ENCODE measurements at regions not wholly inside any gene's neighbourhood (a gene's known extent, or its start where the extent isn't known, plus 50 kb on each side); places are given as distances from the start of the nearest gene placed in this dataset.

DNA sequence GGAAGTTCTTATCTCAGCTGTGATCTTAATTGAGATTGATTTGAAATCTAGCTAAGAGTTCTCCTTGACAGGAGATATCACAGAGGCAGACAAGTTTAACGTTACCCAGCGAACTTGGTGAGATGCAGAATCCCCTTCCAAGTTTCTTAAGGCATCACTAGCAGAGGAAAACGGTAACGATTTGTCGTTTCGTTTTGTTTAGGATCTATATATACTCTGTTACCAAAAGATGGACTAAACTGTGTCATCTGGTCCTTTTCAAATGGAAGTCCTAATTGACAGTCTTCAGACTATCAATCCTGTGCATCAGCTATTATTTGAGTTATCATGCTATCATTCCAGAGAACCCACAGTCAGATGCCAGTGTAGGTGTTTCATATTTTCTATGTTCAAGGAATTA lies 316.7 kb upstream of the SORCS1 start:
- DNase-seq (ENCODE audit: low read depth in 4 of 4, low spot score in 3 of 4): no peak

DNA sequence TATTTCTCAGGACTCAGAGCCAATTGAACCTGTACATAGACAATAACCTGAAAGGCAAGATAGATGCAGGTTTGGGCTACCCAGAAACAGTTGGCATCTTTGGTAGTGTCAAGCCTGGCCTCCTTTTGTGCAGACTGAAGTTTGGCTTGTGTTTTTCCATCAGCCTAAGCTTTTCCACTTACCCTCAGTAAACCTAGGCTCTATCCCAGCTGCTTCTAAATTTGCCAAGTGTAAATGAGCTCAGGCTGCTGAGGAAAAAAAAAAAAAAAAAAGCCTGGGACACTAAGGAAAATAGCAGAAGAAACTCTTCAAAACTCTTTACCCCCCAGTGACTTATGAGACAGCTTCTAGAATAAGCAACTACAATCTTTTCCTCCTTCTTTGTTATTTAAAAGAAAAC lies 316.3 kb upstream of the SORCS1 start:
- no peak for DNase-seq (ENCODE audit: low read depth in 4 of 4, low spot score in 3 of 4)

DNA sequence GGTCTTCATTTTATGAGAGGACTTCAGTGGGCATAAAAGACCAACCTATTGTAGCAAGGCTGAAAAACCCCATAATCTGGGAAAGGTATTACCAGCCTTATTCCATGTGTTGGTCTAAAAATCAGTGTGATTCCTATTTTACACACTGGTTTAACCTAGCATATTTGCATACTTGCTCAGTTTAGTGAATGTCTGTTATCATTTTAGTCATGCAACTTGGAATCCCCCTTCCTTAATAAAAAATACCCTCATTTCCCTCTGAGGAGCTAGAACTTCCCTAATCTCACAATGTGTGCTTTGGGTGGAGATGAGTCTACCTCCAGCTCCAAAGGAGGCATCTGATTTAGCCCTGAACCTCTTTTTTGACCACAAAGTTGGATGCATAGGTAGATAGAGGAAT lies 312.8 kb upstream of the SORCS1 start:
- DNase-seq (ENCODE audit: low read depth in 4 of 4, low spot score in 3 of 4): no peak

DNA sequence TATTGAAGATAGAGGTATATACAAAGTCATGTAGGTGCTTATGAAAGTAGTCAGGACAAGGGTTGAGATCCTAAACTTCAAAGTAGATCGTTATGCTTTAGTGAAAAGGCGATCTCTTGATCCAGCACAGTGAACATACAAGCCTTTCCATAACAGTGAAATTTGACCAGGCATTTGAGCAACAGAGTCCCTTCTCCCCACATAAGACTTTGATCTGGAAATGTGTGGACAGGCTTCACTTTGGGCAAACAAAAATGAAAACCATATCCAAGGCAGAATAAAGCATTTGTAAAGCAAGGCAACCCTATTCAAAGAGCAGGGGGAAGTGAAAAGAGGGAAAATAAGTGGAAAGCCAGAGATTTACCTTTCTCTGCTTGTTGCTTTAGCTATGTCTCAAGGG lies 311.9 kb upstream of the SORCS1 start:
- DNase-seq (ENCODE audit: low read depth in 4 of 4, low spot score in 3 of 4): no peak

DNA sequence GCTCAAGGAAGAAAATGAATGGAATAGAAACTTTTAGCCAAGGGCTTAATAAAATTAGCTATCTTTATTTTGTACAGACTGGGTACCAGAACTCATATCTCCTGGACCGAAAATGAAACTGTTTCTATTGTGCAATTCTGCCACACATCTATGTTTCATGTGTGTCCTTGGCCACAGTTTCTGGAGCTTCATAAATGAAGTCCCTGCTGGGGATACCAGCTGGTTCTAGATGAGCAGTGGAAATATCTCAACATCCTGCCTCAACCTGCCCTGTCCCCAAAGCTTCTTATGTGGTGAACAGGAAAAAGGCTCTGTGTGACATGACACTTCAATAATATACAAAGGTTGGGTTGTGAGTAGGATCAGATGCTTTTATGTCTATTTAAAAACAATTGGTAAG lies 310.1 kb upstream of the SORCS1 start:
- DNase-seq (ENCODE audit: low read depth in 4 of 4, low spot score in 3 of 4): no peak

DNA sequence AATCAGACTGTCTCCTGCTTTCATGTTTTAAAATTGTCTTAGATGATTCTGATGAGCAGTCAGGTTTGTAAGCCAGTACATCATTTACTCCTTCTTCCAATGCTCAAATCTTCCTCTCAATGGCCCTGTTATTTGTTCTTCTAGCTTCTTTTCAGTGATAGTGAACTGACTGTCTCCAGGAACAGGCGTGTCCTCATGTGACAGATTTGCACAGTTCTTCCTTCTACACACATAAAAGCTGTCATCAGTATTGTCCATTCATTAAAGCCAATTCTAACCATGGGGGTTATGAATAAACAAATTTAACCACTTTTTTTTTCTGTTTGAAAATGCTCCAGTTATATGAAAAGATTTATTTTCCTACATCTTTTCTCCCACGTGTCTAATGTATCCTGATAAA lies 308.7 kb upstream of the SORCS1 start:
- DNase-seq (ENCODE audit: low read depth in 4 of 4, low spot score in 3 of 4): no peak

DNA sequence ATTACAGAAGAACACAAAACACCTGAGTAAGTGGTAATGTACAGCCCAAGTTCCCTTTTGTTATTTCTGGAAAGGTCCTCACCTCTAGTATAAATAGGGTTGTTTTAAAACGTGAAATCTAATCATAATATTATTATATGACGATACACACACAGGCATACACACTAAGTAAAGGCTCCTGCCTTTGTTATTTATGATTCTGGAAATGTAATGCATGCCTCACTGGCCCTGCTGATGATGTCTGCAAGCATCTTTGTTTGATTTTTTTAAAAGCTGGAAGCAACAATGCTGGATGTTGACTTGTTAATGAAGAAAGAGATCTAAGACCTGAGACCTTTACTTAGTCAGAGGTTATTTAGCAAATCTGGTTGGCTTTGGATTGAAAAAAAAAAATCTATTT lies 307.4 kb upstream of the SORCS1 start:
- no peak for DNase-seq (ENCODE audit: low read depth in 4 of 4, low spot score in 3 of 4)

DNA sequence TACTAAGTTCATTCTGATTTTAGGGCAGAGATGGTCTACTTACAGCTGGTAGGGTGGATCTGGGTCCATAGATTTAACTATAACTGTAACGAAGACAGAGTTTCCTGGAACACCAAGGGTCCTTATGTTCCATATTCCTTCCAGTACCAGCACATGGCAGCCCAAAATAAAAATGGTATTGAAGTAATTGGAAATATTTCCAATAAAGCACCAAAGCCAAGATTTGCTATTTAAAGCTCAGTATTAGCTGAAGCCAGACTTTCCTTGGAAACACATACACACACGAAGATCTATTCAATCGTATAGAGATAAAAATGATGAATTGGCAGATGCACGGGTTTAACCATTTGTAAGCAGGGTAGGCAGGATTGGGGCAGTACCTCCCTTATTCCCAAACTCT lies 289.1 kb upstream of the SORCS1 start:
- DNase-seq (ENCODE audit: low read depth in 4 of 4, low spot score in 3 of 4): no peak

DNA sequence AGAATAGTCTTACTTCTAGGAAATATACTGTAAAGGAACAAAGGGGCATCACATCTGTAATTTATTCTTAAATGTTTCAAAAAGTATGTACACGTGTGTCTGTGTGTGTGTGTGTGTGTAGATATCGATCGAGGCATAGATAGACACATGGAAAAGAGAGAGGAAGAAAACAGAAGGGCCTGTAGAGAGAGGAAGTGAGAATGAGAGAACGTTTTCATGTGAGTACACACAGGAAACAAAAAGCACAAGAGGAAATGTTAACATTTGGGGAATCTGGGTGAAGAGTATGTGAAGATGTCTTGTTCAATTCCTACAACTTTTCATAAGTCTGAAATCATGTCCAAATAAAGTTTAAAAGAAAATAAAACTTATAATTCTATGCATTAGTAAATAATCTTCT lies 286.5 kb upstream of the SORCS1 start:
- DNase-seq (ENCODE audit: low read depth in 4 of 4, low spot score in 3 of 4): no peak

DNA sequence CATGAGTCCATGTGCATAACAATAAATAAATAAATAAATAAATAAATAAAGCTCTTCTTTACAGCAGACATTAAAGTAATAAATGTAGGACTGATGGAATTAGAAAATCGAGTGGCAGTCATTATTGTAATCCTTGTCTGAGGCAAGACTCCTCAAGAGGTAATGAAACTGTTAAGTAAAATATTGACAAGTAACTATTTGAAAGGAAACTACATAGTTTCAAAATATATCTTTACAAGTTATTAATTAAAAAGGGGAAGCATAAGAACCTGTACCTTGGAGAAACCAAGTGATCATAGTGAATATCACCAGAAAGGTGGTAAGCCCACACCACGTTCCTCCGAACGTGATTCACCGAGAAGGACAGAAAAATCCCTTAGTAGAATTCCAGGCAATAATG lies 285.6 kb upstream of the SORCS1 start:
- no peak for DNase-seq (ENCODE audit: low read depth in 4 of 4, low spot score in 3 of 4)

DNA sequence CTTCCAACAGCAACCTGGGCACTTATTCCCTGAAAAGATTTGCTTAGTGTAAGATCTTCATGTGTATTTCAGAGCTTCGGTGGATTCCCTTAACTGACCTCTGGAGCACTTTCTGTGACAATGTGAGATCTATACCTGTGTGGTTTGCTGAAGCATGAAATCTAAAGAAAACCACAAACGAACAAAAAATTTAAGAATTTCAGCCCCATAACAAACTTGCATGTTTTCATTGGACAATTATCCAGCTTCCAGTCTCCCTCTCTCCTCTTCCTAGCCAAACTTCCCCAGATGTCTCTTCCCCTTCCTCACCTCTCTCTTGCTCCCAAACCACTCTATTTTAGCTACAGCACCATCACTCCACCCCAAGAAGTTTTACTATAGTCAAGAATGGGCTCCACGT lies 279.9 kb upstream of the SORCS1 start:
- DNase-seq (ENCODE audit: low read depth in 4 of 4, low spot score in 3 of 4): no peak

DNA sequence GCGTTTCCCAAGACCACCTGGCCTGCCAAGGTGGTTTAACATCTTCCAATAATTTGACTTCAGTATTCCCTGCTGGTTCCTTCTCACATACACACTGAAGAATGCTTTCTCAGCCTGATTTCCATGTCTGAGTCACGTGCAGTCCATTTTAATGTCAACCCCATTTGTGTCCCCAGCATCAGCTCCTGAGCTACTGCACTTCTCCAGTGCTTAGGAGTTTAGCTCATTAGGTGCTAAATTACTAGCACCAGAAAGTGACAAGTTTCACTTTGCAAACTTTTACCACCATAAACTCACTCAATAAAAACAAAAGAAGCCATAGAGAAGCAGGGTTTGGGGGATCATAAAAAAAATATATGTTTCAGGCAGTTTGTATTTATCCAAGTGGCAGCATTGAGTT lies 279.3 kb upstream of the SORCS1 start:
- no peak for DNase-seq (ENCODE audit: low read depth in 4 of 4, low spot score in 3 of 4)

DNA sequence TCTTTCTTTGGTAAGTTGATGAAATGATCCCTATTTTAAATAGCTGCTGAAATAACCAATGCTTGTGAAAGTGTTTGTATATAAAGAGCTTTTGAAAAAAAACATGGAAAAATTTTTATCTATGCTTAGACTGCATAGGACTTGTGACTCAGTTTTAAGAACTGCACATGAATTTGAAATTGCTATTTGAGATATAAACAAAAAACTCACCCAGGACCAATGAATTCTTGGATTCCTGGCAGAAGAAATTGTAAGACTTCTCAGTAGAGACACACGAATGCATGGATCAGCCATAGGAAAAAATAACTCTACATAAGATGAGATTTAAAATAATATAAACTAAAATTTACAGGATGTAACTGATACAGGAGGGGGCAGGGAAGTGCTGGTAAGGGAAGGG lies 278.8 kb upstream of the SORCS1 start:
- DNase-seq (ENCODE audit: low read depth in 4 of 4, low spot score in 3 of 4): no peak

DNA sequence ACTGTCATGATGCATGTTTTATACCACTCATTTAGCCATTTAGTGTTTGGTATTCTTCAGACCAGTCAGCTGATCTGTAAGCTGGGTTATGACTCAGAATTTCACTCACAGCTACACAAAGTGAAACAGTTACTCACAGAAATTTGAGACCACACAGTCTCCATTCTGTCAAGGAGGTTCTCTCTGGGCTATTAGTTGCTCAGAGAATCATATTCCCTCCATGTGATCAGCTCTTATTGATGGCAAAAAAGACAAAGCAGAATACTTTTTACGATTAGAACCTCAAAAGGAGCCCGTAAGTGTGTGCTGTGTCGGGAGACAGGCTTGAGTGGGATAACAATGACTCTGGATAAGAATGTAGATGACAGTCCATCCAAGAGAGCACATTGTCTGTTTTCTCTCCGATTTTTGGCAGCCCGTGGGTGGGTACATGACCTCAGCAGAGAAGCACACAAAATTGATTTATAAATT lies 277.6 kb upstream of the SORCS1 start:
- no peak for DNase-seq (ENCODE audit: low read depth in 4 of 4, low spot score in 3 of 4)

DNA sequence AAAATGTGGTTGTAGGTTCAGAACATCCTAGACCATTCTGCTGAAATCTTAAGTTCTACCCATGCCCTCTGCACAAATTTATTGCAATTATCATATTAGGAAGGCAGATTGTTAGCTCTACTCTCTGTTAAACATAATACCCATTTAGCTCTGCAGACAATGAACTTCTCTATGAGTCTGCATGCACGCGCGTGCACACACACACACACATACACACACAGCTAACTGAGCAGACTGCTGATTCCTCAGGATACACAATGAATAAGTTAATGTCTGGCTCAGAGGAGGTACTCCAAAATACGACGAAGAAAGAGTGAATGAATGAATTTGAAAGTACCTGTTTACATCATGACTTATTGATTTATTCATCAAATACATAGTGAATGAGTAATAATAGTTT lies 276.2 kb upstream of the SORCS1 start:
- DNase-seq (ENCODE audit: low read depth in 4 of 4, low spot score in 3 of 4): no peak

DNA sequence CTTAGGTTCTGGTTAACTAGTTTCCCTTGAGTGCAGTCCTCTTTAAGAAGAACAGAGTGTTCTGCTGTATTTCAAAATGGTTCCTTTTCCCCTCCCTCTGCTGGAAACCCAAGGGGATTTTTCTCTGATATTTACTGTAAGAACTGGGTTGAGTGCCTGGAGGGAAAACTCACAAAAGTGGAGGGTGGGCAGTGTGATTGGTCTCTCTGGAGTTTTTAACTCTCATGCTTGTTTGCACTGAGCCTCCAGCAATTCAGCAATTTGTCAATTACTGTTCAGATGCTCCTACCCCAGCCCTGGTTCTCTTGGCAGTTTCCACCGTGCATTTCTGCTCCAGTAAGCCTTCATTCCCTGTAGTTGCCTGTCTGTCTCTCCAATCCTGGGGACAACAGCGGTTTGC lies 273.4 kb upstream of the SORCS1 start:
- no peak for DNase-seq (ENCODE audit: low read depth in 4 of 4, low spot score in 3 of 4)

DNA sequence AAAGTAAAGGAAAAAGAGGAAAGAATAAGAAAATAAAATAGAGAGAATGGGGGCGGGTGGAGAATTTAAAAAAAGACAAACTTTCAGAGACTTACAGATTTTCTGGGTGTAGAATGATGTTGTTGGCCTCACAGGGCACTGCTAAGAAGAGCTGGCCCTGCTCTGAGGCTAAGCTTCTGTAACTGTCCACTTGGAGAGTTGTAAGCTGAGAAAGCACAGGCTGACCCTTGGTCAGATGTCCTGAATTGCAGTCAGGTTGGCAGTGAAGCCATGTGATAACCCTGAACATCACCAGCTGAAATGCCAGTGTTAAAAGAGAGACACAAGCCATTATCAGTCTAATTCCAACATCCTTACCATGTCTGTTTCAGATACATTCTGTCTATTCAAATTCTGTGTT lies 272.1 kb upstream of the SORCS1 start:
- DNase-seq (ENCODE audit: low read depth in 4 of 4, low spot score in 3 of 4): no peak

DNA sequence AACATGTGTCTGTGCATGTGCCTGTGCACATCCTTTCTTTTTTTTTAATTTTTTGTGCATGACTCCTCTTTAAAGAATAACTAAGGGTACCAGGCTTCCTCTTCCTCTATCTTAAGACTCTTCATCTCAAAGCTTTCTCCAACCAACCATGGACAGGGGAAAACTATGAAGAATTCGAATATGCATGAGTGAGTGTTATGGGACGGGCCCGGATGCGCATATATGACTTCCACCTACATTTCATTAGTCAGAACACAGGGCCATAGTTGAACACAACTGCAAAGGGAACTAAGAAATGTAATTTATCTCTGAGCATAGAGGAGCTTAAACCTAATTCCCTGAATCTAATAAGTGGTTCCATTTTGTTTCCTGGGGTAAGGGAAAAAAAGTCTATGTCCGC lies 270.3 kb upstream of the SORCS1 start:
- no peak for DNase-seq (ENCODE audit: low read depth in 4 of 4, low spot score in 3 of 4)

DNA sequence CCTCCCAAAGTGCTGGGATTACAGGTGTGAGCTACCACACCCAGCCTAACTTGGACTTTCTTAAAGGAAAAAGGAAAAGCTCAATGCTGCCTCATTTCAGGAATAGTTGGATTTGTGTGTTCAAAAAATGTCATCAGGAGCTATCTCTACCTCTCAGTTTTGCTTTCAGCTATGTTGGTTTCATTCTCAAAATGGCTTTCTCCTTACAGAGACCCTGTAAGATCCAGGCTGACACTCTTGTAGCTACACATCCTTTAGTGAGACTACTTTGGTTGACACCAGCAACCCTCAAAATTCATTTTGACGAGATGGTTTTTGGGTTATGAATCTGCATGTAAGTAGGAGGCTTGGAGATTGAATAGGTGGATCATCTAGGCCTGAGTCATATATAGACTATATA lies 269.7 kb upstream of the SORCS1 start:
- DNase-seq (ENCODE audit: low read depth in 4 of 4, low spot score in 3 of 4): no peak

DNA sequence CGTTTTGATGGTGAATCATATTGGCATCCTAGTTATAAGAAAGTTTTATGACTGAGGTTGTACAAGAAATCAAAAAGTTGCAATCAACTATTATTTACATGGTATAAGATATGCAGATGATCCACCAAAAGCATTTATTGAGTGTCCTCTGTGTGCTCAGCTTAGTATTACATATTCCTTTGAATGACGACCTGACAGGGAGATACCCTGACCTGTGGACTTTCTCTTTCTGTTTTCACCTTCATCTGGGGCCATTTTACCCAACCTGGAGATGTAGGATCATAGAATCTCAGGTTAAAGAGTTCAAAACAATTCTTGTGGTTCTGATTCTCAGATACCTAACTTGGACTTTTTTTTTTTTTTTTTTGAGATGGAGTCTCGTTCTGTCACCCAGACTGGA lies 269.1 kb upstream of the SORCS1 start:
- no peak for DNase-seq (ENCODE audit: low read depth in 4 of 4, low spot score in 3 of 4)

DNA sequence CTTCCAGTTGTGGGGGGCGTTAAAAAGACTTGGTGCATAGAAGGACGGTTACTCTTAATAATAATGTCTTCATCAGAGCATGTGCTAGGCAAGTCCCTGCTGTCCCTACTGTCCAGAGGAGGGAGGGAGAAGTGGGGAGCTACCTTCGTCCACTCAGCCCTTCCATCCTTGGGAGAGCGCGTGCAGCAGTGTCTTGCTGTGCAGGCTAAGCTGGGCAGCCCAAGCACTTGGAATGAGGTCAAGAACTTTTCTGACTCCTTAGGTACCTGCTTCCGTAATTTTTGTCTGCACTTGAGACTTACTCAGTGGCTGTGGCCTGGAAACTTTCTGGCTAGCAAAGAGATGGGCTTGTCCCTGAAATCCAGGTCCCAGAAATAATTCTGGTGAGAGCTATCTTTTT lies 265.9 kb upstream of the SORCS1 start:
- DNase-seq (ENCODE audit: low read depth in 4 of 4, low spot score in 3 of 4): no peak

DNA sequence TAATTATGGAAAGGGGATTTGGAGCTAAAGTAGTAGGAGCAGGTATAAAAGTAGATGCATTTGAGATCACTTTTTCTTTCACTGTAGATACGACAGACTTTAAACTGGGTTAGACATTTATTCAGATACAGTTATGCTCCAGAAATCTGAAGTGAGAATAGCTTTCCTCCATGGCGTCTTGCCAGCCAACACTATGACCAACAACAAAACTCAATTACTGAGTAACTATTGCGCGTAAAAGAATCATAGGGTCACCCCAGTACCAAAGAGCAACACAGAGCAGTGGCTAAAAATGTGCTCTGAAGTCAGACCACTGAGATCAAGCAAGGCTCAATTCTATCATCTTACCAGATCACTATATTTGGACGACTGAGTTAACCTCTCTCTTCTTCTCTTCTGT lies 262.5 kb upstream of the SORCS1 start:
- no peak for DNase-seq (ENCODE audit: low read depth in 4 of 4, low spot score in 3 of 4)

DNA sequence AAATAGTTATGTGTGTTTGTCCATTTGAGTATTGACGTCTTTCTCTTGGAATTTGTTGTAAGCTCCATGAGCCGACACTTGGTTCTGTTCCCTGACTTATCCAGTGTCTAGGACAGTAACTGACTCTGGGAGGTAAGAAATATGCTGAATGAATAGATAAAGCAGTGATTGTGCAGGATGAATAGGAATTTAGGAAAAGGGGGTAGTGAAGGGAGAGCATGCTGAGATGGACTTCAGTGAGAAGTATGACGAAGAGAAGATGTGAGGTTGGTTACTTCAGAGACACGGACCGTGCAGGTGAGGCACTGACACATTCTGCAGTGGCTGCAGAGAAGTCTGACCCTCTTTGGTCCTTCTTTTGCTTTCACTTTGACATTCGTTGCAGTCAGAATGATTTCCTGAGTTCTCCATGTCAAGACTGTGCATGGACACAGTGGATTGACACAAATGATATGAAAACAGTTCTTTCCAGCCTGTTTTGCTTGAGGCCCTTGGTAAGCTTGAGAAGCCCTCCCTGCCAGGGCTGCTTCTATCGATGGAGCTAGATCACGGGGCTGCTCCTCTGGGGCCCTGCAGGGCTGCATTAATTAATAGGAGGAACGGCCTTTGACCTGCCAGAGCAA lies 261.5 kb upstream of the SORCS1 start:
- no peak for DNase-seq (ENCODE audit: low read depth in 4 of 4, low spot score in 3 of 4)
